Liver (tissue), 8 donors: ENCODE measurements at regions not wholly inside any gene's neighbourhood (a gene's known extent, or its start where the extent isn't known, plus 50 kb on each side); places are given as distances from the start of the nearest gene placed in this dataset.

ENCODE experiments used
- DNase-seq: peaks from one replicate; pipeline ENCODE4 v3.0.0-alpha.2; 2017; ENCODE audit warnings: low spot score
- H3K27ac ChIP-seq, 2 donors: one replicate each; pipeline ENCODE4 v1.7.0; 2013; ENCODE audit warnings: inconsistent platforms in 2 of 2, low read length in 2 of 2, control low read depth in 1 of 2, low read depth in 1 of 2, mild to moderate bottlenecking in 1 of 2
- H3K27me3 ChIP-seq, 4 donors: one replicate each; pipeline versions ENCODE4 v1.6.1 to v1.7.0; 2013; ENCODE audit warnings: low read length in 3 of 4, inconsistent platforms in 1 of 4, mild to moderate bottlenecking in 1 of 4, moderate library complexity in 1 of 4; ENCODE audit not compliant: control insufficient read depth in 4 of 4, insufficient read depth in 4 of 4
- H3K36me3 ChIP-seq, 4 donors: one replicate each; pipeline versions ENCODE4 v1.6.1 to v1.7.0; 2013; ENCODE audit warnings: low read length in 3 of 4, mild to moderate bottlenecking in 3 of 4, low read depth in 1 of 4, moderate library complexity in 1 of 4; ENCODE audit not compliant: control insufficient read depth in 4 of 4, insufficient read depth in 3 of 4
- H3K4me1 ChIP-seq, 4 donors: one replicate each; pipeline versions ENCODE4 v1.6.1 to v1.7.0; 2013; ENCODE audit warnings: low read length in 3 of 4, mild to moderate bottlenecking in 3 of 4, moderate library complexity in 1 of 4; ENCODE audit not compliant: control insufficient read depth in 4 of 4, insufficient read depth in 4 of 4
- H3K4me3 ChIP-seq, 3 donors: one replicate each; pipeline versions ENCODE4 v1.6.1 to v1.7.0; 2013; ENCODE audit warnings: low read length in 3 of 3, control low read depth in 1 of 3, low read depth in 1 of 3, mild to moderate bottlenecking in 1 of 3
- H3K9ac ChIP-seq, 2 donors: one replicate each; pipeline ENCODE4 v1.7.0; 2013; ENCODE audit warnings: low read length in 2 of 2, mild to moderate bottlenecking in 2 of 2, moderate library complexity in 2 of 2, control low read depth in 1 of 2, low read depth in 1 of 2
- H3K9me3 ChIP-seq, 4 donors: one replicate each; pipeline versions ENCODE4 v1.6.1 to v1.7.0; 2013; ENCODE audit warnings: low read length in 3 of 4; ENCODE audit not compliant: control insufficient read depth in 4 of 4
- ATF3 ChIP-seq: IDR thresholded peaks from 2 replicates; pipeline ENCODE4 v1.6.1; 2016; ENCODE audit warnings: antibody characterized with exemption
- CTCF ChIP-seq: fragments of 150-350 bp; IDR thresholded peaks from 2 replicates; pipeline ENCODE4 v1.5.1; 2017; ENCODE audit warnings: improper control_type of control experiment, low read depth, low read length; ENCODE audit not compliant: missing input control
- FOXA2 ChIP-seq: IDR thresholded peaks from 2 replicates; pipeline ENCODE4 v1.6.1; 2016; ENCODE audit warnings: antibody characterized with exemption
- GABPA ChIP-seq, 2 donors: IDR thresholded peaks in 1 of 2; conservative IDR thresholded peaks in 1 of 2; 2 replicates each; pipeline ENCODE4 v1.6.1; 2016; ENCODE audit warnings: antibody characterized with exemption in 2 of 2, mild to moderate bottlenecking in 1 of 2, moderate library complexity in 1 of 2
- HNF4A ChIP-seq, 2 donors: conservative IDR thresholded peaks; 2 replicates each; pipeline ENCODE4 v1.6.1; 2016; ENCODE audit warnings: antibody characterized with exemption in 2 of 2, mild to moderate bottlenecking in 2 of 2
- HNF4G ChIP-seq: IDR thresholded peaks from 2 replicates; pipeline ENCODE4 v1.6.1; 2016; ENCODE audit warnings: antibody characterized with exemption
- JUND ChIP-seq, 2 donors: IDR thresholded peaks; 2 replicates each; pipeline ENCODE4 v1.6.1; 2016; ENCODE audit warnings: antibody characterized with exemption in 2 of 2
- NR2F2 ChIP-seq: IDR thresholded peaks from 2 replicates; pipeline ENCODE4 v1.6.1; 2016; ENCODE audit warnings: antibody characterized with exemption
- RAD21 ChIP-seq, 2 donors: IDR thresholded peaks; 2 replicates each; pipeline ENCODE4 v1.6.1; 2016; ENCODE audit warnings: antibody characterized with exemption in 2 of 2, mild to moderate bottlenecking in 2 of 2
- REST ChIP-seq: IDR thresholded peaks from 2 replicates; pipeline ENCODE4 v1.6.1; 2016; ENCODE audit warnings: antibody characterized with exemption, mild to moderate bottlenecking
- YY1 ChIP-seq: IDR thresholded peaks from 2 replicates; pipeline ENCODE4 v1.6.1; 2016; ENCODE audit warnings: antibody characterized with exemption, mild to moderate bottlenecking
- ZBTB33 ChIP-seq: IDR thresholded peaks from 2 replicates; pipeline ENCODE4 v1.6.1; 2016; ENCODE audit warnings: antibody characterized with exemption
- WGBS: extraction: QIAGEN DNeasy Blood & Tissue Kit; methylation state at CpG from one replicate; pipeline ENCODE4 v1.1.7; 2013; 5-methylcytosine and 5-hydroxymethylcytosine counted together
- donor health status: healthy.
- donor health status: healthy.
- donor health status: healthy.
- donor health status: healthy.
- donor health status: healthy.

GRCh38 chr3:103105206-103105605 lies 670.4 kb downstream of the ZPLD1 start:
- Histone ChIP-seq H3K27ac (no peak overlapping the region), H3K9ac (no peak overlapping the region), H3K36me3 (no peaks in the 10 kb centered on the region), H3K4me3 (no peak overlapping the region), H3K4me1 (no peaks in the 10 kb centered on the region), H3K9me3 (no peaks in the 10 kb centered on the region), H3K27me3 (no peaks in the 10 kb centered on the region)
- TF ChIP-seq ATF3: no peak
- no peak for TF ChIP-seq CTCF
- TF ChIP-seq YY1: no peak
- TF ChIP-seq ZBTB33: no peak
- TF ChIP-seq FOXA2: no peak
- TF ChIP-seq NR2F2: no peak
- TF ChIP-seq HNF4A (conservative IDR thresholded peaks at IDR 0.05): no peak
- no peak for TF ChIP-seq REST
- TF ChIP-seq HNF4G: no peak
- TF ChIP-seq JUND (IDR thresholded peaks at IDR 0.05): no peak
- TF ChIP-seq RAD21 (IDR thresholded peaks at IDR 0.05): no peak
- 85% methylated on average over 2 of the region's 2 CpGs for WGBS
- DNase-seq: no peak

DNA sequence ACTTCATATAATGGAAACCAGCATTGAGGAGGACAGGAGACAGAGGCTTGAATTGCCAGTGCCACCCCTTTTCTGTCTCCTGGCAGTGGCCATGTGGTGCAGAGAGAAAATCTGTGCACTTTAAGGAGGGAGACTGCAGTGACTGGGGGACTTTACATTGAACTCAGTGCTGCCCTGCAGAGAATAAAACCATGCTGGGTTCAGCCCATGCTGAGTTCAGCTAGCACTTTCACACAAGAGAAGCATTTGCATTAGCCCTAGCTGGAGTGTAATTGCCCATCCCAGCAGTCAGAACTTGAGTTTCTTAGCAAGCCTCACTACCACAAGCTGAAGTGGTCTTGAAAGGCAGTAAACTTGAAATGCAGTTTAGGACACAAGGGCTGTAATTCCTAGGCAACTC lies 677.5 kb downstream of the ZPLD1 start:
- TF ChIP-seq RAD21 (IDR thresholded peaks at IDR 0.05) (peak in 1 of 2 donors; percentile 4), FOXA2 (no peak)
- Histone ChIP-seq H3K4me3 (no peak overlapping the region), H3K27ac (no peak overlapping the region), H3K9me3 (no peaks in the 10 kb centered on the region), H3K27me3 (no peaks in the 10 kb centered on the region), H3K36me3 (no peaks in the 10 kb centered on the region), H3K4me1 (no peaks in the 10 kb centered on the region), H3K9ac (no peak overlapping the region)
- DNase-seq: no peak

DNA sequence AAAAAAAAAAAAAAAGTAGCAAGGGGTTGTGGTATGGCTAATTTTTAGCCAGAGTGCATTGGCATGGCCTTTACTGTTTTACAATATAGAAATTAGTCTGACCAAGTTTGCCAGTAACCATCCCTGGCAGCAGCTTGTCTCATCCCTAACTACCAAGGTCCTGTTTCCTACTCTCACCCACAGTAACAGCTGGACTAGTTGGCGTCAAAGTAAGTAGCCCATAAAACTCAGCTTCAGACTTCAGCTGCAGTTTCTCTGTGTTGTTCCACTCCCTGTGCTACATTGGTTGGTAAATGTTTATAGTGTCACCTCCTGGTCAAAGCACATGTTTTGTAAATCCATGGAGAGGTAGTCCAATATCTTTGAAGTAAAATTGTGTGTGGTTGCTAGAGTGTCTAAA lies 691.3 kb downstream of the ZPLD1 start:
- Histone ChIP-seq H3K36me3 (no peaks in the 10 kb centered on the region), H3K9me3 (no peaks in the 10 kb centered on the region), H3K27me3 (no peaks in the 10 kb centered on the region), H3K4me3 (no peak overlapping the region), H3K27ac (no peak overlapping the region), H3K4me1 (no peaks in the 10 kb centered on the region), H3K9ac (no peak overlapping the region)
- no peak for DNase-seq
- 51% methylated on average over 1 of the region's 1 CpG for WGBS
- TF ChIP-seq GABPA (IDR thresholded peaks at IDR 0.05 in 1 of 2, conservative IDR thresholded peaks at IDR 0.05 in 1 of 2) (no peak), RAD21 (IDR thresholded peaks at IDR 0.05) (peak; percentile 10 to 18)
